Hypothalamus (tissue), 51 donors: ENCODE measurements at regions not wholly inside any gene's neighbourhood (a gene's known extent, or its start where the extent isn't known, plus 50 kb on each side); places are given as distances from the start of the nearest gene placed in this dataset.

Source experiments
- DNase-seq, 51 donors: peaks; one replicate each; lab custom pipeline; 2025; lab: John Stamatoyannopoulos, UW

DNA sequence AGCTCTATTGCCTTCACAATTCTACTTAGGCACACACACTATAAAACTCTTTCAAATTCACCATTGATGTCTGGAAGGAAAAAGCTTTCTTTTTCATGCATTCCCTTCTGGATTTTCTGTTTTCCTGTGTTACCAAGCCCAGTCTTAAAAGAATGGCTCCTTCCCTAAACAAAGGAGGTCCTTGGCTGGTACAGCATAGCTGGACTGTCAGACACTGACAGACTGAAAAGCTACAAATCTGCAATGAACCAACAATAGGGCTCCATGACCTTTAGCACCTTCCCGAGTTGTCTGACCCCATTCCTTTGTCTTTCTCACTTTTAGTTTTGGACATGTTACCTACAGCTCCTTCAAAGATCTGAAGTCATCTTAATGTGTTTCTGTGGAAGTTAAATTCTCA lies 382.5 kb downstream of the TMEM161B start:
- peak in 1 of 51 donors; percentile 1 for DNase-seq

DNA sequence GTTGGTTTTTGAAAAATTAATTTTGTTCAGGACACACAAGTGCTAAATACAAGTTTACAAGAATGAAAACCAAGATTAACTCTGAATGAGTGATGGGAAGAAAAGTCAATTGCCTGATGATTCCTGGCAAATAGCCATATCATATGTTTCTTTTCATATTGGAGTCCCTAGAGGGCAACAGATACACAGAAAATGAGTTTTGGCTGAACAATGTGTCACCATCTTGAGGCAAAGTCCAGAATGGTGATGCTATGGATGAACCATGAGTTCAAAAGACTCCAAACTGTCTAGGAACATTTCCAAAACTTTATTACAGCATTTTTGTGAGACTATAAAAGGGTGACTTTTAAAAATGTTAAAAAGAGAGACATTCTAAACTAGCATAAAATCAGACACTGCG lies 382.9 kb downstream of the TMEM161B start:
- peak in 1 of 51 donors; percentile 0 for DNase-seq

GRCh38 chr5:87877495-87877894 lies 391.1 kb downstream of the TMEM161B start:
- no peak for DNase-seq

DNA sequence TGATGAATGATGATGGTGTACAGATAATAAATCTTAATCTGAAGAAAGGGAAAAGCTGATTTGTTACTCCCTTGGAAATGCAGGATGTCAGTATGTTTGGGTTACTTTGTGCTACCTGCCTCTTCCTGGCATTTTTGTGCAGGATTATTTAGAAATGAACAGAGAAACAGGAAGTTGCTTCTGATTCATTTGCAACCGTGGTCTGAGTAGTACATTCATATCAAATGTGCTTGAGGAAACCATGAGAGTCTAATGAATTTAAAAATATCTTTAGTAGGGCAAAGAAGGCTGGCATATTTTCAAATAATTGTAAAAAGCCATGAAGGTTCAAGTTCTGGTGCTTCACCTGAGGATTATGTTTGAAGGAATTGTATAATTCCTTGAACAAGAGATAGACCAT lies 391.6 kb downstream of the TMEM161B start:
- DNase-seq = no peak

DNA sequence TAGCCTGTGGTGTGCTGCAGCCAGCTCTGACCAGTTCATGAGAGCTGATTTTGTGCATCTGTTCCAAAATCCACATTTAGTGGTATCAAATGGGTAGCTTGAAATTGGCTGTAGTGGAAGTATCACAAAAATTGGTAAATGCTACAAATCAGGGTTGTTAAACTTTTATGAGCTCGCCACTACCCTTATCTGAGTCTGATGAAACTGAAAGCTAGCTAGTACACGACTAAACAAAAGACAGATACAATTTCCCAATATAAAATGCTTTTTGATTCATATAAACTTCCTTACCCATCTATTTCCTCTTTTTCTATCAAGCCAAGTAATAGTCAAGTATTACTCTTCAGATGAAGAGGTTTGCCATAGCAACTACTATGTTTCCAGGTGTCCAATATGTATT lies 392.0 kb downstream of the TMEM161B start:
- no peak for DNase-seq

GRCh38 chr5:87872986-87873385 lies 395.7 kb downstream of the TMEM161B start:
- DNase-seq = no peak

GRCh38 chr5:87868792-87869191 lies 399.9 kb downstream of the TMEM161B start:
- no peak for DNase-seq

GRCh38 chr5:87867281-87867680 lies 401.4 kb downstream of the TMEM161B start:
- peak in 3 of 51 donors; percentile 1 to 5 (median 2) for DNase-seq

DNA sequence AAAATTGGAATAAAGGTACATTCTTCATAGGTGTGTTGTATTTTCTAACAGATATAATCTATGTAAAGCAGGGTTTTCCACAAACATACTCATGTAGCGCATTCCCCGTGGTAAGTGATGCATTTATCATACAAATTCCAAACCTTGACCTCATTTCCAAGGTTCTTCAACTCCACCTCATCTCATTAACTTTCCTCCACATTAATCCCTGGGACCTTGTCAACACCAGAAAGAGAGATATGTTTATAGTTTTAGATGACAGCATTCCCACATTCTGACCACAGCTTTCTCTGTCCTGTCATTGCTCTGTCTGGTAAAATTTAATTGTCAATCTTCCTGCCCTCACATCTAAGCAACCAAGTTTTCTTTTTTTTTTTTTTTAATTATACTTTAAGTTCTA lies 415.1 kb downstream of the TMEM161B start:
- no peak for DNase-seq

- no peak for DNase-seq
Measured at GRCh38 chr5:87851603-87852002, 417.0 kb downstream of the TMEM161B start.

DNA sequence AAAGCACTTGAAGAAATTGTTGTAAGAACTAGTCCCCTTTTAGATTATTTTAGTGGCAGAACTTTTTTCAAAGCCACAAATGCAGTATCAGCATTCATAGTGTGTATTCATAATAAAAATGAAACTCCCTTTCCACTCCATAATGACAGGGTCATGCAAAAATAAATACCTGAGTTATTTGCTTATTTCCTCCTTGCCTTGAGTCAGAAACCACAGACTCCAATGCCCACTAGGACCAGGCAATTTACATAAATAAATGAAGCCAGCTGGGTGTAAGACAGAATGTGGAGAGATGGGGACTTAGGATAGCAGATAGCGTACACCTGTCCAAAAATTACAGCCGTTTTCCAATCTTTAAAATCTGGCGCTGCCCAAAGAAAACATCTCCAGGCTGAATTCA lies 417.8 kb downstream of the TMEM161B start:
- no peak for DNase-seq

DNA sequence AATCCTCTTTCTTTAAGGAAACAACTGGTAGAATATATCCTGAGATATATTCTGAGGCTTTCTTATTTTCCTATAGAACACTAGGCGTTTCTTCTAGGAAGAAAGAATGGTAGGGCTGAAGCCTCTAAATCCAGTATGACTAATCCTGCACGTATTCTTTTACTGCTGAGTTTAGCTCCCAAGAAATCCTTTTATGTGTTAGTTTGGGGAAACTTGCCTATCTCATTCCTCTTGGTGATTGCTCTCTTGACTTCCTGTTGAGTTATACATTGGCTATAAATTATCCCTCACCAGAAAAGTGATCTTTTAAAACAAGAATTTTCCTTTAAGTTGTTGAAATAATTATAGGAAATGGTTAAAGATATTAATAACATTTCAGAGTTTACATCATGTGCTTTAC lies 422.9 kb downstream of the TMEM161B start:
- DNase-seq = no peak

DNA sequence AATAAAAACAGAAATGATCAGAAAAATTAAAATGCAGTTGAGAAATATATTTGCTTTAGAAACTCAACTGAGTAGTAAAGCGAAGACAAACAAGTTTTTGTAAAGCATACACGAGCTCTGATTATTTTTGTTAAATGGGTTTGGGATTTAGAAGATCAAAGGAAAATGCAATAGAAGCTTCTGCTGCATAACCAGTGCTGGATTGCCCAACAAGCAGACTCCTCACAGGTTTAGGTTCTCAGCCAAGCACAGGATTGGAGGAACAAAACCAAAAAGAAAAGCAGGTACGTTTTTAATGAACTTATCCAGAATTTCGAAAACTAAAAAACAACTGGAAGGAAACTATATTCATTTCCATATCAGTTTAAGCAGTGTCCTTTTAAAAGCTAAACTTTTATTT lies 423.8 kb downstream of the TMEM161B start:
- no peak for DNase-seq

DNA sequence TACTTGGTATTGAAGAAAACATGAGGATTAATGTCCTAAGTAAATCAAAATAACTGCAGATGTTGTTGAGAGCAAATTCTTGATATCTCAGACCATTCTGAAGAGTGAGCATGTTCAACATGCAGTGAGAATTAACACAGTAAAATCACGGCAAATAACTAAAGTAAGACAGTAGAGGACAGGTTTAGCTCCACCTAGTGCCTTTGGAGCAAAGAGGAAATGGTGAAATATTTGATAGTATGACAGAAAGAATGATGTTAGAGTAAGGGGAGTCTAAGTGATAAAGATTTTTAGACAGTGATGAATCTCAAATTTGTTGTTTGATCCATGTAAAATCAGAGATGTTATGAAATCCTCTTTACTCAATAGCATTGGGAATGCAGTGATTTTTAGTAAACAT lies 424.2 kb downstream of the TMEM161B start:
- no peak for DNase-seq

DNA sequence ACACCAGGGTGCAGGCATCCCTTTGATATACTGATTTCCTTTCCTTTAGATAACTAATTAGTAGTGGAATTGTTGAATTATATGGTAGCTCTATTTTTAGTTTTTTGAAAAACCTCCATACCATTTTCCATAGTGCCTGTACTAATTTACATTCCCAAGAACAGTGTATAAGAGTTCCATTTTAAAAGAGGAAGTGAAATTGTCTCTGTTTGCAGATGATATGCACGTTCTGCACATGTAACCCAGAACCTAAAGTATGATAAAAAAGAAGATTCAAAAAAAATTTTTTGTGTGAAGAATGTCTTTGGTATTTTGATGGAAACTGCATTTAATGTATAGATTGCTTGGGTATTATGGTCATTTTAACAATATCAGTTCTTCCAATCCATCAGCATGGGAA lies 424.0 kb upstream of the CCNH start:
- no peak for DNase-seq

- no peak for DNase-seq
Measured at GRCh38 chr5:87831499-87831898, 418.8 kb upstream of the CCNH start.

DNA sequence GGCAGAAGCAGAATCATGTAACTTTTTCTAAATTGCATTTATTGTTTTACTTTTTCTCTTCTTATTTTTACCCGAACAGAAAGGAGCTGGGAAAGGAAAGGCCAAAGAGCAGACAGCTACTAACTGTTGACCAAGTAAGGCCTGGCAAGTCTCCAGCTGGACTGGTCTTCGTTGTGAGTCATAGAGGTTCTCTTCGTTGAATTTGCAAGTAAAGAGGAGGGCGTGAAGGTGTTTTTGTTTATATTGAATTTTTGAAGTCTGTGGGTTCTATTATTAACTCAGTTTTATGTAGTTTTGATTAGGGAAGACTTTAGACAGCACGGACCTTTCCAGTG lies 416.5 kb upstream of the CCNH start:
- DNase-seq = peak in 17 of 51 donors; percentile 0 to 61 (median 8)

DNA sequence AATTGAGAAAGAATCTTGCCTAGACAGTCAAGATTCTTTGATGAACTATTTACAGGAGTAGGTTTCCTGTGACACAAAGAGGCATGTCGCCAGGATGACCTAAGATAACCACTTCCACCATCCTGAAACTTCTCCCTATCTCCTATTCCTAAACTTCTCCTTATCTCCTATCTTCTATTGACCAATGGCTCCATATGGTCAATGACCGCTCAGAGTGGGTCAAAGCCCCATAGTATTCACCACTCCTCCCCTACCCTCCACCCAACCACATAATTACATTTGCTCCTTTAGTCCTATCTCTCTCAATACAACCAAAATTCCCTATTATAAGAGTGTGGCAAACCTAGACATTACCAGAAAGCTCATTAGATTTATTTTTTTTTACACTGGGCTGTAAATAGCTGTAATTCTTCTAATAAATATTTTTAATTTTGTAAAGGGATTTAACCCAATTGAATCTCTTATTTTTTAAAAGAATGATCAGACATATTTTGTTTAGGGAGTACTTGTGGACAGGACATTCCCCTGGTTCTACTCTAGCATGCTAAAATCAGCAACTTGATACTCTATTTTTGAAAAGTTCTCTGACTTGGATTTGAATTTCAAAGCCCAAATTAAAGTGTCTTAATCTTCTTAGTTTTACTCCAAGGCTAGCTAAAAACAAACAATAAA lies 416.0 kb upstream of the CCNH start:
- DNase-seq = no peak

- DNase-seq = peak in 1 of 51 donors; percentile 2
Measured at GRCh38 chr5:87827539-87827938, 414.8 kb upstream of the CCNH start.

DNA sequence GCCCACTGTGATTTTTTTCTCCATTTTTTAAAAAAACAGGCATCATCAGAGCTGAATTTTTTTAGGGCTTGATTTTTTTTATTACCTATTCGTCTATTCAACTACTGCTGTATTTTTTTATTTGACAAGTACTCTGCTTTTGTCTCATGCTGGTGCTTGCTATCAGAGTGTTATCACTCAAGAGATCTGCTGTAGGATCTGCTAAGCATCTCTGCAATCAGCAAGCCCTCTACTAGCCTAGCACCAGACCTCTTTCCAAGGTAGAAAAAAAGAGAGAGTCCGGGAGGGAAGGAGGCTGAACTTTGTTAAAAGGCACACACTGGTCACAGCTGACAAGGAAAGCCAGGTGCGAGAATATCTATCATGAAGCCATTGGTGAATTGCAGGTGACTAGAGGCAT lies 413.8 kb upstream of the CCNH start:
- no peak for DNase-seq

DNA sequence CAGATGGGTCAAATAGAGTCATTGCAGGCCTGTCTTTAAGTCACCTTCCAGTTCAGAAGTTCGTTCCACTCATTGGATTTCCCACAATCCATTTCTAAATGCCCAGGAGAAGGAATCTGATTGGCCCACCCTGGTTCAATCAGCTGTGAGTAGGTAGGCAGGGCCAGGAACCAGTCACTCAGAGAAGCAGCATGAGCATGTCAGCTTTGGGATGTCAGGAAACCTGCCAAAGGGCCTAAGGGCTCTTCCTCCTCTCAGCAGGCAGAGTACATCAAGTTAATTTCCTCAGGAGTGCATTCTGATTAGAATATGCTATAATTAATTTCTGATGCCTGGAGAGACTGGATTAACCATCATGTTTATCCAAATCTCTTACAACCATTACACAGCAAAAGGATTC lies 412.9 kb upstream of the CCNH start:
- DNase-seq = peak in 1 of 51 donors; percentile 1

- DNase-seq = no peak
Measured at GRCh38 chr5:87807783-87808182, 395.1 kb upstream of the CCNH start.

DNA sequence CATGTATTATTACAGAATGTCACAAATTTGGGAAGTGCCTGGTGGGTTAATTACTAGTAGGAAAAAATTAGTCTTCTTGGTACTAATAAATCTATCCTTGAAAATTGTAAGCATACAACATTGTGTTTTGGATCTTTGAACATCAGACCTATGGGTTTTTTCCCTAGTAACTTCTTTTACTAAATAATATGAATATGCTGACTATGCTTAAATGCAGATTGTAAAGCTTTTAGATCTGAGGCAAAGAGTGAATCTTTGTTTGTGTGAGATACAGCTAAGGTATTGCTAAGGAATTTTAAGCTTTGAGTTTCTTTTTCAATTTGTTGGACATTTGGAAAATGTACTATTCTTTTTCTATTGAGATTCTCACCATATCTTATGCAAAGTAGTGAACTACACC lies 390.6 kb upstream of the CCNH start:
- DNase-seq = no peak
